K562 (cell line): ENCODE measurements at regions not wholly inside any gene's neighbourhood (a gene's known extent, or its start where the extent isn't known, plus 50 kb on each side); places are given as distances from the start of the nearest gene placed in this dataset.

Experiments
- GTF2E2 ChIP-seq: fragments of 200-800 bp; sonication (Bioruptor generic); IDR thresholded peaks from 2 replicates; pipeline ENCODE4 v1.6.1; 2016; ENCODE audit warnings: missing genetic modification characterization, missing compliant biosample characterization
- PHF21A ChIP-seq: fragments of 450-650 bp; IDR thresholded peaks from 2 replicates; pipeline ENCODE4 v1.6.1; 2017; ENCODE audit warnings: low read depth, borderline replicate concordance
- POLR2AphosphoS2 ChIP-seq: IDR thresholded peaks from 2 replicates; pipeline ENCODE4 v1.6.1; 2012; ENCODE audit warnings: low read length, improper control_type of control experiment
- POLR2AphosphoS5 ChIP-seq: IDR thresholded peaks from 2 replicates; pipeline ENCODE4 v1.6.1; 2011; ENCODE audit warnings: mild to moderate bottlenecking, low read depth, low read length, moderate library complexity; ENCODE audit not compliant: control insufficient read depth, insufficient read depth
- SMC3 ChIP-seq: conservative IDR thresholded peaks from 2 replicates; pipeline ENCODE4 v1.6.1; 2011; ENCODE audit warnings: low read depth, low read length, improper control_type of control experiment; ENCODE audit not compliant: insufficient read depth
- ZBTB7A ChIP-seq: IDR thresholded peaks from 2 replicates; pipeline ENCODE4 v1.6.1; 2011; ENCODE audit warnings: low read depth, mild to moderate bottlenecking, low read length, moderate library complexity, borderline replicate concordance; ENCODE audit not compliant: control insufficient read depth
- ZNF121 ChIP-seq: sonication (generic); formaldehyde crosslinking; conservative IDR thresholded peaks from 2 replicates; pipeline ENCODE4 v1.8.0; 2022; ENCODE audit warnings: missing genetic modification reagents
- ZNF133 ChIP-seq: fragments of 250-450 bp; sonication (Bioruptor Pico); IDR thresholded peaks from 2 replicates; pipeline ENCODE4 v1.4.0; 2020; ENCODE audit warnings: mild to moderate bottlenecking
- ZNF224 ChIP-seq: sonication (generic); formaldehyde crosslinking; IDR thresholded peaks from 2 replicates; pipeline ENCODE4 v1.8.0; 2022; ENCODE audit warnings: mild to moderate bottlenecking, missing genetic modification reagents
- TF ChIP-seq, protein P1 (sequence below), 3 experiments: IDR thresholded peaks in 2 of 3; conservative IDR thresholded peaks in 1 of 3; 2 replicates each; pipeline ENCODE4 v1.5.1; 2011 to 2012; ENCODE audit warnings: low read length in 3 of 3, mild to moderate bottlenecking in 3 of 3, control low read depth in 2 of 3, improper control_type of control experiment in 1 of 3, inconsistent platforms in 1 of 3, low read depth in 1 of 3, mixed read lengths in 1 of 3, moderate library complexity in 1 of 3; ENCODE audit not compliant: insufficient read depth in 2 of 3
- TF ChIP-seq, protein P2 (sequence below): sonication (generic); IDR thresholded peaks from 2 replicates; pipeline ENCODE4 v1.6.1; 2016

DNA sequence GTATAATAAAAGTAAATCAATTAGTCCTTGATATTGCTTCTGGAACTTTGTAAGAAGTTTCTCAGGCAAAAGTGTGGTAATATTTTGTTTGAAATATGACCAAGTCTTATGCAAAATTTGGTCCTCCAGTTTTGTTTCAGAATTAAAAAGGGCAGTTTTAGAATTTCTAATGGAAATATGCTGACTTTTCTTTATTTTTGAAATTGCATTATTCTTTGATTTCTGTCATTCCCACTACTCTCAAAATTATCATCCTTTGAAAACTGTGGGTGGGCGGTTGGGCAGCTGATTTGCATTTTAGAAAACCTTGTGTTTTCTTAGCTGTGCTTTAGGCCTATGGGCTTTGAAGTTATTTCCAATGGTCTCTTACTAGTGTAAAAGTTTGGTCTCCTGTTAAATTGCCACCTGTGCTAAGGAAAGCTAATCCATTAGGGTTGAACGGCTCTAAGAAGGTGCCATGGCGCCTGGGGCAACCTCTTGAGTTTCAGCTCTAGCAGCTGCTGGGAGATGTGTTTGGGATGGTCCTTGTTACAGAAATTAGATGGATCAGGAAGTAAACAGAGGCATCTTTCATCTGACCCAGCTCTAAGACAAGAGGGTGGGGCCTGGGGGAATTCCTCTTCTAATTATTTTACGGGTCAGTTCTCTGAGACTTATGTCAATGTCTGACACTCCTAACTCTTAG lies 880.8 kb upstream of the SLC35B3 start:
- TF ChIP-seq ZNF224: no peak
- no peak for TF ChIP-seq ZNF133 (CRISPR knock-in tag)
- no peak for TF ChIP-seq SMC3
- TF ChIP-seq, protein P1, sequence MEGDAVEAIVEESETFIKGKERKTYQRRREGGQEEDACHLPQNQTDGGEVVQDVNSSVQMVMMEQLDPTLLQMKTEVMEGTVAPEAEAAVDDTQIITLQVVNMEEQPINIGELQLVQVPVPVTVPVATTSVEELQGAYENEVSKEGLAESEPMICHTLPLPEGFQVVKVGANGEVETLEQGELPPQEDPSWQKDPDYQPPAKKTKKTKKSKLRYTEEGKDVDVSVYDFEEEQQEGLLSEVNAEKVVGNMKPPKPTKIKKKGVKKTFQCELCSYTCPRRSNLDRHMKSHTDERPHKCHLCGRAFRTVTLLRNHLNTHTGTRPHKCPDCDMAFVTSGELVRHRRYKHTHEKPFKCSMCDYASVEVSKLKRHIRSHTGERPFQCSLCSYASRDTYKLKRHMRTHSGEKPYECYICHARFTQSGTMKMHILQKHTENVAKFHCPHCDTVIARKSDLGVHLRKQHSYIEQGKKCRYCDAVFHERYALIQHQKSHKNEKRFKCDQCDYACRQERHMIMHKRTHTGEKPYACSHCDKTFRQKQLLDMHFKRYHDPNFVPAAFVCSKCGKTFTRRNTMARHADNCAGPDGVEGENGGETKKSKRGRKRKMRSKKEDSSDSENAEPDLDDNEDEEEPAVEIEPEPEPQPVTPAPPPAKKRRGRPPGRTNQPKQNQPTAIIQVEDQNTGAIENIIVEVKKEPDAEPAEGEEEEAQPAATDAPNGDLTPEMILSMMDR (IDR thresholded peaks at IDR 0.05 in 2 of 3, conservative IDR thresholded peaks at IDR 0.05 in 1 of 3; ENCODE audit: insufficient read depth in 2 of 3, low read depth in 1 of 3, low read length in 3 of 3): no peak
- no peak for TF ChIP-seq ZNF121 (CRISPR knock-in tag)
- no peak for TF ChIP-seq ZBTB7A
- TF ChIP-seq, protein P2, sequence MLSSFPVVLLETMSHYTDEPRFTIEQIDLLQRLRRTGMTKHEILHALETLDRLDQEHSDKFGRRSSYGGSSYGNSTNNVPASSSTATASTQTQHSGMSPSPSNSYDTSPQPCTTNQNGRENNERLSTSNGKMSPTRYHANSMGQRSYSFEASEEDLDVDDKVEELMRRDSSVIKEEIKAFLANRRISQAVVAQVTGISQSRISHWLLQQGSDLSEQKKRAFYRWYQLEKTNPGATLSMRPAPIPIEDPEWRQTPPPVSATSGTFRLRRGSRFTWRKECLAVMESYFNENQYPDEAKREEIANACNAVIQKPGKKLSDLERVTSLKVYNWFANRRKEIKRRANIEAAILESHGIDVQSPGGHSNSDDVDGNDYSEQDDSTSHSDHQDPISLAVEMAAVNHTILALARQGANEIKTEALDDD: no peak
- TF ChIP-seq POLR2AphosphoS5: no peak
- TF ChIP-seq POLR2AphosphoS2: no peak
- TF ChIP-seq GTF2E2: no peak
- TF ChIP-seq PHF21A: no peak
